Activated T-cell treated with anti-CD3 and anti-CD28 coated beads for 24 hours (primary cell): ENCODE measurements at regions not wholly inside any gene's neighbourhood (a gene's known extent, or its start where the extent isn't known, plus 50 kb on each side); places are given as distances from the start of the nearest gene placed in this dataset.
"Not testable (repeated sequence)": the region's sequence is repeated elsewhere in the genome, so short reads cannot be mapped to it uniquely, and the experiment has no call there.

Source experiments
- DNase-seq: peaks from one replicate; pipeline ENCODE4 v3.0.0-alpha.2; 2020; ENCODE audit warnings: low read depth

GRCh38 chr5:18553269-18553668 lies 919.0 kb downstream of the TAF11L14 start:
- DNase-seq, result no peak

- DNase-seq, result no peak
Observed at GRCh38 chr5:18560602-18561001, 926.3 kb downstream of the TAF11L14 start.

GRCh38 chr5:18563853-18564252 lies 929.6 kb downstream of the TAF11L14 start:
- no peak for DNase-seq

- no peak for DNase-seq
Observed at GRCh38 chr5:18566671-18567070, 932.4 kb downstream of the TAF11L14 start.

DNA sequence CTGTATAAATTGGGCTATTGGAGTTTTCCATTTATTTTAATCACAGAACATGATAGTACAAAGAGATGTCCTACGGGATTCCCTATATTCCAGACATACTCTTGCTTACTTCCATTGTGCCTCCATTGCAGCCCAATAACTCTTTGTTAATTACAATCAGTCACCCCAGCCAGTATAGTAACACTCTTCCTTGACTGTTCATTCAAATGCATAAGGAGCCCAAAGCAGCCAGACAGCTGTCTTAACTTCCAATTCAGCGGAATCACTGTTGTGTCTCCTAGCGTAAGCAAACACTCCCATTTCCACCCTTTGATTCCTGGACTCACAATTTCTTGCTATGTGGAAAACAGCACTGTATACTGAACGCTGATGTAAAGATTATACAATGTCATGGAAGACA lies 942.3 kb downstream of the TAF11L14 start:
- DNase-seq, result no peak

- no peak for DNase-seq
Observed at GRCh38 chr5:18601185-18601584, 966.9 kb downstream of the TAF11L14 start.

- DNase-seq, result no peak
Observed at GRCh38 chr5:18602402-18602801, 968.1 kb downstream of the TAF11L14 start.

DNA sequence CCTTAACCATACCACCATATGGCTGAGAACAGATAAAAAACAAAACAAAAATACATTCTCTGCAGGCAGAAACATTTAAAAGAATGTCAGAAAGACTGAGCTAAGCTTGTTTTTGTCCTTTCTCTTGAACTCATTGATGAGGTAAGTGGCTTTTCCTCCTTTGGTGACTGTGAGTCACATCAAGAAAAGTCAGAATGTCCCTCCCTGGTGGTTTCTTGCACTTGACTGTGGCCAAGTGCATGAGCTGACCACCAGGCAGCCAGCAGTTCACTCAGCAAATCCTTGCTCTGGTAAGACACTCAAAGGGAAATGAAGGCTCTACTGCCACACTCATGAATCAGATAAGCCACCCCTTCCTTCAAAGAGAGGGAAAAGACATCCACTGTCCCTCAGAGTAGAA lies 970.9 kb downstream of the TAF11L14 start:
- DNase-seq, result no peak

- DNase-seq, result no peak
Observed at GRCh38 chr5:18607570-18607969, 973.3 kb downstream of the TAF11L14 start.

DNA sequence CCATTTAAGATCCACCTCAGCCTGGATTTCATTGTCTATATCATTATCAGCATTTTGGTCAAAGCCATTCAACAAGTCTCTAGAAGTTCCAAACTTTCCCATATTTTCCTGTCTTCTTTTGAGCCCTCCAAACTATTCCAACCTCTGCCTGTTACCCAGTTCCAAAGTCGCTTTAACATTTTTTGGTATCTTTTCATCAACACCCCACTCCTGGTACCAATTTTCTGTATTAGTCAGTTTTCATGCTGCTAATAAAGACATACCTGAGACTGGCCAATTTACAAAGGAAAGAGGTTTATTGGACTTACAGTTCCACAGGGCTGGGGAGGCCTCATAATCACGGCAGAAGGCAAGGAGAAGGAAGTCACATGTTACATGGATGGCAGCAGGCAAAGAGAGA lies 982.9 kb downstream of the TAF11L14 start:
- DNase-seq, result not testable (repeated sequence)

GRCh38 chr5:18630458-18631045 lies 996.3 kb downstream of the TAF11L14 start:
- no peak for DNase-seq

- no peak for DNase-seq
Observed at GRCh38 chr5:18652404-18653215, 1018.4 kb downstream of the TAF11L14 start.

DNA sequence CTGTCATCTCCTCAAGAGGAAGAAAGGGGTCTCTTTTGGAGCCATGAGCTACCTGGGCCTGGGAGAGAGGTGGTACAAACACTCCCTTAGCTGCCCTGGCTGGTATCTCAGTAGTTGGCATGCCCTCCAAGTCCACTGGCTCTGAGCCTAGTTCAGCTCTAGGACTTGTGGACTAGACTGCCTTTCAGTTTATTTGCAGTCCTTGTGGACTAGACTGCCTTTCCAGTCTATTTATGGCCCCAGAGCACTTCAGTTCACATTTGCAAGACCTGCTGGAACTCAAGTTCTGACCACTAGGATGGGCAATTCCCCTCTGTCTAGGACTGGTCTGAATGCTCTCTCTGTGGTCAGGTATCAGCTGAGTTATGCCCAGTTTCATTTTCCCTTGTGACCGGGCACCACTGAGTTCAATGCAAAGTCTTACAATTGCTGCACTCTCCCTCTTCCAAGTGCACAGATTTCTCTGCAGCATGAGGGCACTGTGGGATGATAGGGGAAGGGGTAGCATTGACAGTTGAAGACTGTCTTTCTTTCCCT lies 1019.0 kb downstream of the TAF11L14 start:
- DNase-seq, result no peak

DNA sequence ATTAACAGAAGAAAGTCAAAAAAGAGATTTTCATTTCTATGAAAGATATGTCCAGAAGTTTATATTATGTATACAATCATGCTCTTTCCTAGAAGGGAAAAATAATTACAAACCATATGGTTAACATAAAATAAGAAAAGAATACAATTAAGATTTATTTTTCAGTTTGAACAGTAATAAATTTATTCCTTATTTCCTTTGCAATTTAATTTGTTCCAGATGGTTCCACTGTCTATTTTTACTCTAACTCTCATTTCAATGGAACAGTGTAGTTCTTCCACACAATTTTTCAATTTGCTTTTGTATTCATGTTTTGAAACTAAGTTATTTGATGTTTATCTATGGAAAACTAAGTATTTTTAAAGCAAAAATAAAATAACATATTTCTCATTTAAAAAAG lies 1026.3 kb downstream of the TAF11L14 start:
- no peak for DNase-seq

- DNase-seq, result no peak
Observed at GRCh38 chr5:18662231-18662630, 1028.0 kb downstream of the TAF11L14 start.

DNA sequence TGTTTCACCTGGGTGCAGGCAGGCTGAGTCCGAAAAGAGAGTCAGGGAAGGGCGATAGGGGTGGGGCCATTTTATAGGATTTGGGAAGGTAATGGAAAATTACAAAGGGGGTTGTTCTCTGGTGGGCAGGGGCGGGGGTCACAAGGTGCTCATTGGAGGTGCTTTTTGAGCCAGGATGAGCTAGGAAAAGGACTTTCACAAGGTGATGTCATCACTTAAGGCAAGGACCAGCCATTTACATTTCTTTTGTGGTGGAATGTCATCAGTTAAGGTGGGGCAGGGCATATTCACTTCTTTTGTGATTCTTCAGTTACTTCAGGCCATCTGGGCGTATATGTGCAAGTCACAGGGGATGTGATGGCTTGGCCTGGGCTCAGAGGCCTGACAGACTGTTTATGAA lies 1040.0 kb downstream of the TAF11L14 start:
- not testable (repeated sequence) for DNase-seq

DNA sequence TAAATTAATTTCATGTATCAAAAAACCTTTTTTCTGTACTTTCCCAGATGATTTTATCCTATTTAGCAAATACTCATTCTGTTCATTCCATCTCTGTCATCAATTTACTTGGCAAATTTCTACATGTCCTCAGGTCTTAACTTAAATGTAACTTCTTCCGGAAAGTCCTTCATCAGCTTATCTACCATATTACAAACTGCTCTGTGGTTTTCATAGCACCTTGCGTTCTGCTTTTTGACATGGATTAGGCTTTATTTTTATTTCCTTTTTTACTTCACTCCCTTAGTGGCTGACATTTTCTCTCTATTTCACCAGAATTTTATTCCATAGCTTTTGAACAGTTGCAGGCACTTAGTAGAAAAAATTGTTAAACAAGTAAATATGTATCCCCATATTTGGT lies 1040.8 kb downstream of the TAF11L14 start:
- no peak for DNase-seq

DNA sequence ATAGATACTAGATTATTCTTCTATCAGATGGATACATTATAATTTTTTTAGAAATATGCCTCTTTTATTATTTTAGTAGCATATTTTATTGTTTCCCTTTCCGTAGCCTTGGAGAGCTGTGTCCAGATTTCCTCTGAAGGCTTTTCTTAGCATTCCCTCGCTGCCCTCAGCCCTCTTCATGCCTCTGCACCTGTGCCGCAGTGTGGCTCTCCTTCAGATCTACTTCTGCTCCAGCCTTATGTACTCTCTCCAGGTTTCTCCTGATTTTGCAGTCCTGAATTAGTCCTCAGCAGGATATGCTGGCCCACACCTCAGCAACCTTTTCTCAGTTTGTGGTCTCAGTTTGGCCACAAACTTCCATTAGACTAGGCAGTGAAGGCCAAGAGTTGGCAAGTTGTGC lies 1052.0 kb downstream of the TAF11L14 start:
- DNase-seq, result no peak

DNA sequence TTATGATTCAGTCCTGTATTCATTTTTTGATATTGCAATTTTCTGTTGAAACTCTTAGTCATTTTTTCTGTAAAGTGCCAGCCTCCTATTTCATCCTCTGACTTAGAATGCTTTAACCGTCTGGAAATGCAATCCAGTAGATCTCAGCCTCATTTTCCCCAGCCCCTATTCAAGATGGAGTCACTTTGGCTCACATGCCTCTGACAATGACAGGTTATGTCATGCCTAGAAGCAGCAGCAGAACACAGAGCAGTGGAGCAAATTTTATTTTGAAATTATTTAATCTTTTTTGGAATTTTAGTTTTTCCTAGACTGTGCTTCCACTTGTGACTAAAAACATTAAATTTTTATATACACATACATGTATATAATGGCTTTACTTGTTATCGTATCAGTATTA lies 1053.2 kb downstream of the TAF11L14 start:
- no peak for DNase-seq

GRCh38 chr5:18699681-18700080 lies 1065.4 kb downstream of the TAF11L14 start:
- DNase-seq, result no peak

- DNase-seq, result no peak
Observed at GRCh38 chr5:18702821-18703220, 1068.6 kb downstream of the TAF11L14 start.

GRCh38 chr5:18712936-18713485 lies 1078.8 kb downstream of the TAF11L14 start:
- DNase-seq, result no peak

DNA sequence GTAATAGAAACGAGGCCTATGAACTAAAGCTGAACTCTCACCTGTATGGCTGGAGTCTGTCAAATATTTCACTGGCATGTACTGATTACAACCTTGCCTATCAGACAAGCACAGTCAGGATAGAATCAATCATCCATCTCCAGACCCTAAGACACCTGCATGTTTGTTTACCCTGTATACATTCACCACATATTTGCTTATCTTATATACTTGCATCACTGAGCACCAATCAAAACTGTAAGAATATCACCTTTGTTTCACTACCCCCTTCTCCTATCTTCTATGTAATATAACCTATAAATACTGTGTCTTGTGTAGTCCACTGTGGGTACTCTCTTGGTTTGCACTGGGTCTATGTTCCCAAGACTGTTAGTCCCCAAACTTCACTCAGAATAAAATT lies 1085.7 kb downstream of the TAF11L14 start:
- DNase-seq, result no peak
